ENCODE measurements at regions not wholly inside any gene's neighbourhood (a gene's known extent, or its start where the extent isn't known, plus 50 kb on each side); places are given as distances from the start of the nearest gene placed in this dataset.

- H2AFZ ChIP-seq (ENCODE audit: insufficient read depth, low read depth, low read length, poor library complexity, severe bottlenecking): no peak overlapping the region
- H3K27ac ChIP-seq (ENCODE audit: low read depth in 1 of 2, low read length in 2 of 2): no peak overlapping the region
- DNase-seq: no peak
- no peaks in the 10 kb centered on the region for H3K79me2 ChIP-seq (ENCODE audit: insufficient read depth, low read length)
- no peaks in the 10 kb centered on the region for H3K27me3 ChIP-seq (ENCODE audit: control insufficient read depth in 2 of 2, insufficient read depth in 2 of 2, low read length in 2 of 2)
- no peak for TF ChIP-seq CTCF (IDR thresholded peaks at IDR 0.05)
- H3K4me2 ChIP-seq (replicated peaks; ENCODE audit: extremely low read depth, low read length, poor library complexity, severe bottlenecking): no peak overlapping the region
- Mint-ChIP-seq H3K27ac (no peak overlapping the region), H3K27me3 (ENCODE audit: low read depth in 3 of 3) (peaks cover 0 to 2% (median 0%) of the 10 kb centered on the region in 3 donors), H3K36me3 (no peaks in the 10 kb centered on the region), H3K9me3 (peaks cover 0 to 6% (median 3%) of the 10 kb centered on the region in 7 donors), H3K4me3 (no peak overlapping the region), H3K4me1 (no peaks in the 10 kb centered on the region)
- H3K36me3 ChIP-seq (replicated peaks in 1 of 2; ENCODE audit: control insufficient read depth in 1 of 2, insufficient read depth in 2 of 2, low read length in 2 of 2): no peaks in the 10 kb centered on the region
- H3K4me3 ChIP-seq (replicated peaks in 1 of 3; ENCODE audit: low read depth in 2 of 3, low read length in 3 of 3): no peak overlapping the region
- intact Hi-C loops (cut with micrococcal nuclease): no loop called here
- H4K20me1 ChIP-seq (ENCODE audit: insufficient read depth, low read length): no peaks in the 10 kb centered on the region
- H3K9ac ChIP-seq (ENCODE audit: insufficient read depth, low read length, poor library complexity, severe bottlenecking): no peak overlapping the region
- H3K9me3 ChIP-seq (replicated peaks in 1 of 2; ENCODE audit: control insufficient read depth in 1 of 2, insufficient read depth in 1 of 2, low read length in 2 of 2): peaks cover 0 to 3% of the 10 kb centered on the region in 2 donors
- H3K4me1 ChIP-seq (ENCODE audit: control insufficient read depth in 1 of 2, insufficient read depth in 2 of 2, low read length in 2 of 2): no peaks in the 10 kb centered on the region
- 100% methylated on average over 2 of the region's 3 CpGs for WGBS (ENCODE audit: insufficient coverage)
Observed at GRCh38 chr18:45478889-45479288, 136.4 kb upstream of the SLC14A2 start.

- TF ChIP-seq CTCF (IDR thresholded peaks at IDR 0.05): no peak
- no peaks in the 10 kb centered on the region for H3K4me1 ChIP-seq (ENCODE audit: control insufficient read depth in 1 of 2, insufficient read depth in 2 of 2, low read length in 2 of 2)
- Mint-ChIP-seq H3K4me1 (no peaks in the 10 kb centered on the region), H3K9me3 (peaks cover 0 to 7% (median 2%) of the 10 kb centered on the region in 7 donors), H3K4me3 (peak overlapping the region in 1 of 2 donors; percentile 5), H3K36me3 (no peaks in the 10 kb centered on the region), H3K27me3 (ENCODE audit: low read depth in 3 of 3) (no peaks in the 10 kb centered on the region), H3K27ac (peak overlapping the region in 1 of 7 donors; percentile 42)
- DNase-seq: no peak
- WGBS (ENCODE audit: insufficient coverage): no CpG with 5 or more reads among the region's 1 CpG
- no peak overlapping the region for H2AFZ ChIP-seq (ENCODE audit: insufficient read depth, low read depth, low read length, poor library complexity, severe bottlenecking)
- H3K9me3 ChIP-seq (replicated peaks in 1 of 2; ENCODE audit: control insufficient read depth in 1 of 2, insufficient read depth in 1 of 2, low read length in 2 of 2): peaks cover 0 to 3% of the 10 kb centered on the region in 2 donors
- H4K20me1 ChIP-seq (ENCODE audit: insufficient read depth, low read length): no peaks in the 10 kb centered on the region
- intact Hi-C loops (cut with micrococcal nuclease): no loop called here
- H3K4me2 ChIP-seq (replicated peaks; ENCODE audit: extremely low read depth, low read length, poor library complexity, severe bottlenecking): no peak overlapping the region
- H3K4me3 ChIP-seq (replicated peaks in 1 of 3; ENCODE audit: low read depth in 2 of 3, low read length in 3 of 3): no peak overlapping the region
- no peak overlapping the region for H3K9ac ChIP-seq (ENCODE audit: insufficient read depth, low read length, poor library complexity, severe bottlenecking)
- H3K27ac ChIP-seq (ENCODE audit: low read depth in 1 of 2, low read length in 2 of 2): no peak overlapping the region
- H3K79me2 ChIP-seq (ENCODE audit: insufficient read depth, low read length): no peaks in the 10 kb centered on the region
- no peaks in the 10 kb centered on the region for H3K36me3 ChIP-seq (replicated peaks in 1 of 2; ENCODE audit: control insufficient read depth in 1 of 2, insufficient read depth in 2 of 2, low read length in 2 of 2)
- no peaks in the 10 kb centered on the region for H3K27me3 ChIP-seq (ENCODE audit: control insufficient read depth in 2 of 2, insufficient read depth in 2 of 2, low read length in 2 of 2)
Observed at GRCh38 chr18:45480219-45481015, 134.9 kb upstream of the SLC14A2 start.
